ENCODE measurements at regions not wholly inside any gene's neighbourhood (a gene's known extent, or its start where the extent isn't known, plus 50 kb on each side); places are given as distances from the start of the nearest gene placed in this dataset.

DNA sequence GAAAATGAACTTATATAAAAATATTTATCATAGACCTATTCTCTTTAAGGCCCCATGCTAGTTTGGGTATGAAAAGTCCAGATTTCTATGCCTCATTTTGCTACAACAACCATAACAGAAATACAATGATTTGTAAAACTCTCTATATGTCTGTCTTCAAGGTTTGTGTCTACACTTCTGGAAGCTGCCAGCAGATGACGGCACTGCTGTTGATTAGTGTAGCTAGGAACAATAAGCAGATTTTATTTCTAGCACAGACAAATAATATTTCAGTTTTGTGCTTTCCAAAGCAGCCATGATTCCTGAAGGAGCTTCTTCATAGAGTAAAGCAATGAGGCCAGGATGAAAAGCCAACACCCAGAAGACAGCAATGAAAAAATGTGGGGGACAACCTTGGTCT is 779.6 kb upstream of the ADGRL2 start:
- no peak for DNase-seq (ENCODE audit: low spot score)
- no peak overlapping the region for H3K4me3 ChIP-seq (ENCODE audit: low read depth in 1 of 3, low read length in 3 of 3)
- H3K36me3 ChIP-seq (ENCODE audit: control insufficient read depth in 4 of 4, insufficient read depth in 3 of 4, low read depth in 1 of 4, low read length in 3 of 4), result no peaks in the 10 kb centered on the region
- H3K9ac ChIP-seq (ENCODE audit: low read depth in 1 of 2, low read length in 2 of 2), result no peak overlapping the region
- TF ChIP-seq, protein P1, sequence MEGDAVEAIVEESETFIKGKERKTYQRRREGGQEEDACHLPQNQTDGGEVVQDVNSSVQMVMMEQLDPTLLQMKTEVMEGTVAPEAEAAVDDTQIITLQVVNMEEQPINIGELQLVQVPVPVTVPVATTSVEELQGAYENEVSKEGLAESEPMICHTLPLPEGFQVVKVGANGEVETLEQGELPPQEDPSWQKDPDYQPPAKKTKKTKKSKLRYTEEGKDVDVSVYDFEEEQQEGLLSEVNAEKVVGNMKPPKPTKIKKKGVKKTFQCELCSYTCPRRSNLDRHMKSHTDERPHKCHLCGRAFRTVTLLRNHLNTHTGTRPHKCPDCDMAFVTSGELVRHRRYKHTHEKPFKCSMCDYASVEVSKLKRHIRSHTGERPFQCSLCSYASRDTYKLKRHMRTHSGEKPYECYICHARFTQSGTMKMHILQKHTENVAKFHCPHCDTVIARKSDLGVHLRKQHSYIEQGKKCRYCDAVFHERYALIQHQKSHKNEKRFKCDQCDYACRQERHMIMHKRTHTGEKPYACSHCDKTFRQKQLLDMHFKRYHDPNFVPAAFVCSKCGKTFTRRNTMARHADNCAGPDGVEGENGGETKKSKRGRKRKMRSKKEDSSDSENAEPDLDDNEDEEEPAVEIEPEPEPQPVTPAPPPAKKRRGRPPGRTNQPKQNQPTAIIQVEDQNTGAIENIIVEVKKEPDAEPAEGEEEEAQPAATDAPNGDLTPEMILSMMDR (IDR thresholded peaks at IDR 0.05; ENCODE audit: low read depth, low read length, missing input control), result no peak
- no peak for TF ChIP-seq FOXA1 (IDR thresholded peaks at IDR 0.05)
- TF ChIP-seq NR2F2 (IDR thresholded peaks at IDR 0.05), result no peak
- TF ChIP-seq, protein P2, sequence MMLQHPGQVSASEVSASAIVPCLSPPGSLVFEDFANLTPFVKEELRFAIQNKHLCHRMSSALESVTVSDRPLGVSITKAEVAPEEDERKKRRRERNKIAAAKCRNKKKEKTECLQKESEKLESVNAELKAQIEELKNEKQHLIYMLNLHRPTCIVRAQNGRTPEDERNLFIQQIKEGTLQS (IDR thresholded peaks at IDR 0.05), result no peak
- no peak for TF ChIP-seq HNF4A (conservative IDR thresholded peaks at IDR 0.05)
- no peak for TF ChIP-seq YY1 (IDR thresholded peaks at IDR 0.05)
- TF ChIP-seq FOXA2 (IDR thresholded peaks at IDR 0.05), result no peak
- TF ChIP-seq, protein P3, sequence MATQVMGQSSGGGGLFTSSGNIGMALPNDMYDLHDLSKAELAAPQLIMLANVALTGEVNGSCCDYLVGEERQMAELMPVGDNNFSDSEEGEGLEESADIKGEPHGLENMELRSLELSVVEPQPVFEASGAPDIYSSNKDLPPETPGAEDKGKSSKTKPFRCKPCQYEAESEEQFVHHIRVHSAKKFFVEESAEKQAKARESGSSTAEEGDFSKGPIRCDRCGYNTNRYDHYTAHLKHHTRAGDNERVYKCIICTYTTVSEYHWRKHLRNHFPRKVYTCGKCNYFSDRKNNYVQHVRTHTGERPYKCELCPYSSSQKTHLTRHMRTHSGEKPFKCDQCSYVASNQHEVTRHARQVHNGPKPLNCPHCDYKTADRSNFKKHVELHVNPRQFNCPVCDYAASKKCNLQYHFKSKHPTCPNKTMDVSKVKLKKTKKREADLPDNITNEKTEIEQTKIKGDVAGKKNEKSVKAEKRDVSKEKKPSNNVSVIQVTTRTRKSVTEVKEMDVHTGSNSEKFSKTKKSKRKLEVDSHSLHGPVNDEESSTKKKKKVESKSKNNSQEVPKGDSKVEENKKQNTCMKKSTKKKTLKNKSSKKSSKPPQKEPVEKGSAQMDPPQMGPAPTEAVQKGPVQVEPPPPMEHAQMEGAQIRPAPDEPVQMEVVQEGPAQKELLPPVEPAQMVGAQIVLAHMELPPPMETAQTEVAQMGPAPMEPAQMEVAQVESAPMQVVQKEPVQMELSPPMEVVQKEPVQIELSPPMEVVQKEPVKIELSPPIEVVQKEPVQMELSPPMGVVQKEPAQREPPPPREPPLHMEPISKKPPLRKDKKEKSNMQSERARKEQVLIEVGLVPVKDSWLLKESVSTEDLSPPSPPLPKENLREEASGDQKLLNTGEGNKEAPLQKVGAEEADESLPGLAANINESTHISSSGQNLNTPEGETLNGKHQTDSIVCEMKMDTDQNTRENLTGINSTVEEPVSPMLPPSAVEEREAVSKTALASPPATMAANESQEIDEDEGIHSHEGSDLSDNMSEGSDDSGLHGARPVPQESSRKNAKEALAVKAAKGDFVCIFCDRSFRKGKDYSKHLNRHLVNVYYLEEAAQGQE (IDR thresholded peaks at IDR 0.05), result no peak
- no peak for TF ChIP-seq TAF1 (conservative IDR thresholded peaks at IDR 0.05)
- TF ChIP-seq RXRA (IDR thresholded peaks at IDR 0.05), result no peak
- no peak for TF ChIP-seq RAD21 (IDR thresholded peaks at IDR 0.05)
- TF ChIP-seq SP1 (IDR thresholded peaks at IDR 0.05), result no peak
- no peak for TF ChIP-seq GABPA (IDR thresholded peaks at IDR 0.05 in 1 of 2, conservative IDR thresholded peaks at IDR 0.05 in 1 of 2)
- TF ChIP-seq, protein P4, sequence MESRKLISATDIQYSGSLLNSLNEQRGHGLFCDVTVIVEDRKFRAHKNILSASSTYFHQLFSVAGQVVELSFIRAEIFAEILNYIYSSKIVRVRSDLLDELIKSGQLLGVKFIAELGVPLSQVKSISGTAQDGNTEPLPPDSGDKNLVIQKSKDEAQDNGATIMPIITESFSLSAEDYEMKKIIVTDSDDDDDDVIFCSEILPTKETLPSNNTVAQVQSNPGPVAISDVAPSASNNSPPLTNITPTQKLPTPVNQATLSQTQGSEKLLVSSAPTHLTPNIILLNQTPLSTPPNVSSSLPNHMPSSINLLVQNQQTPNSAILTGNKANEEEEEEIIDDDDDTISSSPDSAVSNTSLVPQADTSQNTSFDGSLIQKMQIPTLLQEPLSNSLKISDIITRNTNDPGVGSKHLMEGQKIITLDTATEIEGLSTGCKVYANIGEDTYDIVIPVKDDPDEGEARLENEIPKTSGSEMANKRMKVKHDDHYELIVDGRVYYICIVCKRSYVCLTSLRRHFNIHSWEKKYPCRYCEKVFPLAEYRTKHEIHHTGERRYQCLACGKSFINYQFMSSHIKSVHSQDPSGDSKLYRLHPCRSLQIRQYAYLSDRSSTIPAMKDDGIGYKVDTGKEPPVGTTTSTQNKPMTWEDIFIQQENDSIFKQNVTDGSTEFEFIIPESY (IDR thresholded peaks at IDR 0.05), result no peak
- no peak for TF ChIP-seq HNF4G (IDR thresholded peaks at IDR 0.05)
- TF ChIP-seq, protein P5, sequence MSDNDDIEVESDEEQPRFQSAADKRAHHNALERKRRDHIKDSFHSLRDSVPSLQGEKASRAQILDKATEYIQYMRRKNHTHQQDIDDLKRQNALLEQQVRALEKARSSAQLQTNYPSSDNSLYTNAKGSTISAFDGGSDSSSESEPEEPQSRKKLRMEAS (IDR thresholded peaks at IDR 0.05), result no peak
- no peak for TF ChIP-seq JUND (IDR thresholded peaks at IDR 0.05)
- no peak for TF ChIP-seq EGR1 (IDR thresholded peaks at IDR 0.05; ENCODE audit: low read depth in 2 of 2)
- H3K9me3 ChIP-seq (ENCODE audit: control insufficient read depth in 4 of 4, low read length in 3 of 4), result no peaks in the 10 kb centered on the region
- no peaks in the 10 kb centered on the region for H3K4me1 ChIP-seq (ENCODE audit: control insufficient read depth in 4 of 4, insufficient read depth in 4 of 4, low read length in 3 of 4)
- no peaks in the 10 kb centered on the region for H3K27me3 ChIP-seq (ENCODE audit: control insufficient read depth in 4 of 4, insufficient read depth in 4 of 4, low read length in 3 of 4)
- no peak overlapping the region for H3K27ac ChIP-seq (ENCODE audit: low read depth in 1 of 2, low read length in 2 of 2)
- WGBS, result 91% methylated on average over 1 of the region's 1 CpG

Measured in liver (tissue), 8 donors.